NCI-H345 (cell line): ENCODE measurements at regions not wholly inside any gene's neighbourhood (a gene's known extent, or its start where the extent isn't known, plus 50 kb on each side); places are given as distances from the start of the nearest gene placed in this dataset.

Experiments
- DNase-seq: peaks from one replicate; lab custom pipeline; 2025; lab: John Stamatoyannopoulos, UW

DNA sequence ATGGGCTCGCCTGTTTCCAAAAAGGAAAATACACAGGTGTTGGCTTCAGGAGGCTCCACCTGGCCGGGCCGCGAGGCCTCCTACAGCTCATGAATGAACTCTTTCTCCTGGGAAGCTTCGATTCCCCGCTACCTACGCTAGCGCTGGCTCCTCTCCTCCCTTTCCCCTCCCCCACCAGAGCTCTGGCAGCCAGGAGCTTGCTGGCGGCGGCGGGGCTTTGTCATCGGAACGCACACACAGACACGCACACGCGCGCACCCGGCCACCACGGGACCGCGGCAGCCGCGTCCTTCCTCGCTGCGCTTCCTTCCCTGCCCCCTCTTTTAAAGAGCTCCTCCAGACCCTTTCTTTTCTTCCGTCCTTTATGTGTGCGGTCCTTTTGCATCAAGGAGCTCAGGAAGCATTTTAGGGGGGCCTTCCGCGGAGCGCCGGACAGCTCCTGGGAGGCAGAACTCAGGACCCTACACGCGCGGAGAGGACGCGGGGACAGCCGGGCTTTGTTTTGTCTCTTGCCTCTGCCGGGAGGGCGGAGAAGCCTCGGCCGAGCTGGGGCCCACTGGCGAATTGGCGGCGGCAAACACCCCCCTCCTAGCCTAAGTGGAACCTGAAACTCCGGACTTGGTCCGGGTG is 70.2 kb upstream of the BCOR start:
- no peak for DNase-seq

GRCh38 chrX:40167233-40167849 is 69.6 kb upstream of the BCOR start:
- DNase-seq = no peak

GRCh38 chrX:40166582-40166981 is 68.8 kb upstream of the BCOR start:
- DNase-seq = no peak

DNA sequence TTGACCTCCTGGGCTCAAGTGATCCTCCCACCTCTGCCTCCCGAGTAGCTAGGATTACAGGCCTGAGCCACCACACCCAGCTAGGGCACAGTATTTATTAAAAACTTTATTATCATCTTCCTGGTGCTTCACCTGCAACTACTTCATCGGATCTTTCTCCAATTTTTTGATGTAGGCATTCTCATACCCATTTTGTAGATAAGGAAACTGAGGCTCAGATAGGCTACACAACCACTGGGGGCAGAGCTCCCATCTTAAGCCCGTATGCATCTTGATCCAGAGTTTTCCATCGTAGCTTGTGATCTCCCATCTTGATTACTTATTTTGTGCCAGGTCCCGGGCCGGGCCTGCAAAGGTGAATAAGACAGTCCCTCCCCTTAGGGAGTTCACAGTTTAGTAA is 68.1 kb upstream of the BCOR start:
- no peak for DNase-seq

- DNase-seq = no peak
Measured at GRCh38 chrX:40165206-40165605, 67.4 kb upstream of the BCOR start.

DNA sequence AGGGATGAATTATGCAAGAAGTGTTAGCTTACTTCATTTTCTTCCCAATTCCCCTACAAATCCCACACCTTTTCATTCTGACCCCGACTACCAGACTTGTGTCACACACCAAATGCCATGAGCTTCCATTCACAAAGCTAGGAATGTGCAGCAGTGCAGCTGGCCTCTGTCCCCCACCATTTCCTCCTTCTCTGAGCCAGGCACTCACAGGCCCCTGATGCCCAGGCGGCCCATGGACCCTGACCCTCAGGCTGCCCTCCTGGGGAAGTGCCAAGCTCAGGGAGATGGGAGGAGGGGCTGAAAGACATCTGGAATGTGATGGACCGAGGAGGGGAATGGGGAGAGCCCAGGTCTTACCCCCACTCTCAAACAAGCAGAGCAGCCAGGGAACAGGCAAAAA is 67.0 kb upstream of the BCOR start:
- DNase-seq = no peak

DNA sequence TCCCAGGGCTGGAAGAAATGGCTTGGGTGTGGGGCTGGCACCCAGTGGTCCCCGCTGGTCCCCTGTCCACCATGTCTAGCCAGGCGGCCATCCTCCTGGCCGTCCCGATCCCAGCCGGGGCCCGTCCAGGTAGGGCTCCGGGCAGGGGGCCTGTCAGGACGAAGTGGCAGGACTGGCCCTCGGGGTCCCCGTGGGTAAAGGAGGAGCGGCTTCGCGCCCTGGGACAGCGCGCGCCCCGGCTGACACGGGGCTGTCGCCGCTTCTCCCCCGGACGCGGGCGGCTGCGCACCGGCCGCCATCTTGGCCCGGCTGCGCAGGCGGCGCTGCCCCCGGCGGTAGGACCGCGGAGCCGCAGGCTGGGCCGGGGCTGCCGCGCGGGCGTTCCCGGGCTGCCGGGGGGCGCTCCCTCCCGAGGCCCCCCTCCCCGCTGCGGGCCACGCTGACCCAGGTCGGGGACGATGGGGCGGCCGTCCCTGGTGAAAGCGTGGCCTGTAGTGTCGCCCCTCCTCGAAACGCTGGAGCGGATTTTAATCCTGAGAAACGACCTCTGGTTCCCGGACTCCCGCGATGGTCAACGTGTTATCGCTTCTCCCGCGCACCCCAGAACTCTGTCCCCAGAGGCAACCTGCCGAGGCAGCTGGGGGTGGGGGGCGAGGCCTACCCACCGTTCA is 60.4 kb upstream of the BCOR start:
- peak; percentile 52 for DNase-seq

DNA sequence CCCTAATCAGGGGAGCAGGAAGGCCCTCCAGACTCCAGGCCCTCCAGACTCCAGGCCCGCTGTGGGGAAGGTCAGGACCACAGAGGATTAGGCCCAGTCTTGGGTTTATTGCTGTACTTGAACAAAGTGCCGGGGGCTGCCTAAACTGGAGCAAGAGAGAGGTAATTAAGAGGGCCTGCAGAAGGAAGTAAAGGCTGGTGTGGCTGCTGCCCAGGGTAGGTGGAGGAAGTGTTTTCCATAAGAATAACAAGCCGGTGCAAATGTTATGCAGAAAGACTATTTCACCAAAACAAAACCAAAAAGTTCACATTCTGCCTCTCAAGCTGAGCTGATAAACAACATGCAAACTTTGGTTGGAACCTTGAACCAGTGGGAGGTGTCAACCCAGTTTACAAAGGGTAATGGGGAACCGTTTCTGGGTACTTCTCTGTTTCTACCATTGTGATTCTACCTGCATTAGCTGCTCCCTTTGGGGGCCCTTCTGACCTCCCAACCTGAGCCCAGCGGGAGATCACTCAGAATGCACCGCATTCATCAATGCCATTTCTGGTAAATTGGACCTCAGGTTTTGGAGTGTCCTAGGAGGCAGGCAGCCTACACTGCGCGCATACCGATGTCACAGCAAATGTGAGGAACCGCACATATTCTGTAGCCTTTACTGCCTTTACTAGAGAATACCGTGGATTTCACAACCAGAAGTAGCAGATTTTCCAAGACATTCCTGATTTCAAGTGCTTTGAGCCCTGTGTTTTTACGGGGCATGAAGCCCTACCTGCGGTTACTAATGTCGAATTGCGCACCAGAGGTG is 59.7 kb upstream of the BCOR start:
- DNase-seq = no peak

DNA sequence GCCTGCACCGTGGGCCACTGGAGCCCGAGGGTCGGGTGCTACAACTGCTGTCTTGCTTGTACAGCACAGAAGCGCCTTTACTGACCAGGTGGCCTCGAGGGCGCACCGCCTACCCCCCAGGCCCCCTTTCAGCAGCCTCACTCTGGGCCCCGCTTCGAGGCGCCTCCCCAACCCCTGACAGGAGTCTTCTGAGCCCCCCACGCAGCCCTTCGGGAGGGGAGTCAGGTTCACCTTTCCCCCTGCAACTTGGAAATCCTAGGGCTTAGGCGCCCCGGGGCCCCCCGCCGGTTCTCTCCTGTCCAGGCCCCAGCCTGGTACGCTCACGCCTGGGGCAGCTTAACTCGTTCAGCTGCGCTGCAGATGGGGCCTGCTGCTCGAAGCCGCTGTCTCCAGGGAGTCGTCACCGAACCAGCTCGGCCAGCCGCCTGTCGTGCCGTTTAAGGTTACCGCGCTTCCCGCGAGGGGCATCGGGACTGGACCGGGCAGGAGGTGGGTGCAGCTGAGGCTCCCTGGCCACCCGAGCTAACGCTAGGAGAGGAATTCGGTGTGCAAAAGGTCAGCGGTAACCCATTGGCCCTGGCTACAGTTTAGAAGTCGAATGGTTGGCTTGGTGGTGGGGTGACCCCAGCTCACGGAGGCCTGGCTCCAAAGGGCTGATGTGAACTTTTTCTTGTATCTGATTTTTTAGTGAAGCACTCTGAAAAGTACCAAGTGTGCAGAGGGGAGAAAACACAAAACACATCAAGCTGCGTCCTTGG is 58.9 kb upstream of the BCOR start:
- no peak for DNase-seq

- DNase-seq = peak; percentile 30
Measured at GRCh38 chrX:40155589-40156469, 58.1 kb upstream of the BCOR start.

DNA sequence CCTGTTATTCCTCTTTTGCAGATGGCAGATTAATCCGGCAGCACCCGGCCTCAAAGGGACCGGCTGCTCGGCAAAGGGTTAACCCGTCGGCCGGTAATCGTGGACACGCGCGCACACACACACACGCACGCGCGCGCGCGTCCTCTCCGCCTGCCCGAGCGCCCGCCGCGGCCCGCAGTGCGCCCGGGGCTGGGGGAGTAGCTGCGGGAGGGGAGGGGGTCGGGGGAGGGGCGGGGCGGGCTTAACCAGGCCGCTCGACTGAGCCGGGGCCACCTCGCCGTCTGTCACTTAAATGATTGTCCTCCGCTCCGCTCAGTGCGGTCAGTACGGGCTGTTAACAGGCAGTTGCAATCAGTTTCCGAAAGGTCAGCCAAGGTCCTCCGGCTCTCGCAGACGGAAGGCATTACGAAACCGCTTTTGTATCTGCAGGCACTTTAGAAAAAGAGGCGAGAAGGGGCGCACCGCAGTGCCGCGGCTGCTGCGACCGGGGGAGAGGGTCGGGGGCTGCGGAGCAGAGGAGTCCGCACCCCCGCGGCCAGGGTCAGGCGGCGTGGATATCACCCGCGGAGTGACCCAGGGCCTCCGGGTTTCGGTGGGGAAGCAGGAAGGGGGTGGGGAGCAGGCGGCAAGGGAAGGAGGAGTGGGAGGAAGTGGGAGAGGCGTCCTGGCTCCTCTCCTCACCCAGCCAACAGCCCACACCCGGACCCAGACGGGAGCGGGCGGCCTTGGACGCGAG is 57.3 kb upstream of the BCOR start:
- DNase-seq = peak; percentile 71

GRCh38 chrX:40154250-40154852 is 56.6 kb upstream of the BCOR start:
- DNase-seq = peak; percentile 82

- peak; percentile 77 for DNase-seq
Measured at GRCh38 chrX:40153345-40154249, 55.8 kb upstream of the BCOR start.

GRCh38 chrX:40152741-40153344 is 55.1 kb upstream of the BCOR start:
- peak; percentile 27 for DNase-seq

- DNase-seq = peak; percentile 53
Measured at GRCh38 chrX:40152173-40152711, 54.5 kb upstream of the BCOR start.

DNA sequence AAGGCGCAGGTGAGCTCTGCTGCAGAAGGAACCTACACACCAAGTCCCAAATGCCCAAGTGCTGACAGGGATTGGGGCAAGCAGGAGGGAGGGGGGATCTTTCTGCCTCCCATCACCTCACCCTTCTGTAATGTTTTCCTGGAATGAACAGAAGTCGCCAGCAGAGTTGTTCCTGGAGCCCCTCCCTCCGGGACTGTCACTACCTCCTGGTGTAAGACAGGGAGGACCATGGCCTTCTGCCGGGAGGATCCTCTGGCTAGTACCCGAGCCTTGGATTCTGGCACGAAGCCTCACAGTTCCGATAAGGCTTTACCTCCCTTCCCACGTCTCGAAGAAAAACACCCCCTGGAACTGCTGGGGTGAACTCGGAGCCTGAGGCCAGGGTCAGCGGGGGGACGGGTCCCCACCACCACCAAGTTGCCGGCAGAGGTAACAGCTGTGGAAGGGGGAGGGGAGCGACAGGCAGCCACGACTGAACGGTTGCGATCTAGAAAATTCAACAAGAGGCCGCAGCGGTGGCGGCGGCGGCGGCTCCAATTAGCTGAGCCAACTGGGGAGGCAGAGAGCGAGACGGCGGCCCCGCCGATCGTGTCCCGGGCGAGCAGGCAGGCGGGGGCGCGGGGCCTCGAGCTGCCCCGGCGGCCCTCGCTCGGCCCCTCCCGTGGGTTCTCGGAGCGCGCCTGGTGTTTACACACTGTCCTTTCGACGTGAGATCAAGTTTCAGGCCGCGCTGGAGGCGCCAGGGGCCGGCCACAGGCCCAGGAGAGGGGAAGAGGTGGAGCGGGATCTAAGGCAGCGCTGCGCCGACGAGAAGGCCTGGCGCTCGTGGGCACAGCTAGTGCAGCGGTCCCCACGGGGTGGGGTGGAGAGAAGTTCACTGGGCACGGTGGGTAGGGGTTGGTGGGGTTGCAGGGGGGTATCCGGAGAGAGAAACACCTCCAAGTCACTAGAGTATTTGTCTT is 53.7 kb upstream of the BCOR start:
- no peak for DNase-seq

GRCh38 chrX:40150503-40150902 is 52.7 kb upstream of the BCOR start:
- DNase-seq = no peak
